Fibroblast of mammary gland (primary cell): ENCODE measurements at regions not wholly inside any gene's neighbourhood (a gene's known extent, or its start where the extent isn't known, plus 50 kb on each side); places are given as distances from the start of the nearest gene placed in this dataset.

Experiments
- DNase-seq: peaks from one replicate; pipeline ENCODE4 v3.0.0-alpha.2; 2010; ENCODE audit warnings: low read depth
- H3K4me3 ChIP-seq: 2 replicates; pipeline ENCODE4 v1.5.1; 2011; ENCODE audit warnings: low read depth, mild to moderate bottlenecking, low read length, moderate library complexity; ENCODE audit not compliant: control insufficient read depth
- TF ChIP-seq, protein P1 (sequence below): conservative IDR thresholded peaks from 2 replicates; pipeline ENCODE4 v1.5.1; 2011; ENCODE audit warnings: low read depth, low read length, inconsistent platforms; ENCODE audit not compliant: control insufficient read depth, insufficient read depth

DNA sequence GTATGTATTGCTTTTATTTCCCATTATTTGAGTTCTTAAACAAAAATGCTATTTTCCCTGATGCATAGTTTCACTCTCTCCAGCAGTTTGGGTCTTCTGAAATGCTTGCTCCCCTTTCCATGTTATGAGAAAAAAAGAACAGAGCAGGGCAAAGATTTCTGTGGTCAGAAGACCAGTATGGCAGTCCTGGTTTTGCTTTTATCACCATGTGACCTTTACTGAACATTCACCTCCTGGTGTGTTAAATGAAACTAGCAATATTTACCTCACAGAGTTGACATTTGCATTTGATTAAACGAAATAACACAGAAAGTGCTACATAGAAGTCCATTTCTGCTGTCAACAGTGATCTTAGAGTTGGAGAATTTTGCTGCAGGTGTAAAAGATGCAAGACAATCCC, 141.0 kb upstream of the G2E3 start:
- DNase-seq = no peak
- TF ChIP-seq, protein P1, sequence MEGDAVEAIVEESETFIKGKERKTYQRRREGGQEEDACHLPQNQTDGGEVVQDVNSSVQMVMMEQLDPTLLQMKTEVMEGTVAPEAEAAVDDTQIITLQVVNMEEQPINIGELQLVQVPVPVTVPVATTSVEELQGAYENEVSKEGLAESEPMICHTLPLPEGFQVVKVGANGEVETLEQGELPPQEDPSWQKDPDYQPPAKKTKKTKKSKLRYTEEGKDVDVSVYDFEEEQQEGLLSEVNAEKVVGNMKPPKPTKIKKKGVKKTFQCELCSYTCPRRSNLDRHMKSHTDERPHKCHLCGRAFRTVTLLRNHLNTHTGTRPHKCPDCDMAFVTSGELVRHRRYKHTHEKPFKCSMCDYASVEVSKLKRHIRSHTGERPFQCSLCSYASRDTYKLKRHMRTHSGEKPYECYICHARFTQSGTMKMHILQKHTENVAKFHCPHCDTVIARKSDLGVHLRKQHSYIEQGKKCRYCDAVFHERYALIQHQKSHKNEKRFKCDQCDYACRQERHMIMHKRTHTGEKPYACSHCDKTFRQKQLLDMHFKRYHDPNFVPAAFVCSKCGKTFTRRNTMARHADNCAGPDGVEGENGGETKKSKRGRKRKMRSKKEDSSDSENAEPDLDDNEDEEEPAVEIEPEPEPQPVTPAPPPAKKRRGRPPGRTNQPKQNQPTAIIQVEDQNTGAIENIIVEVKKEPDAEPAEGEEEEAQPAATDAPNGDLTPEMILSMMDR = no peak
- no peak overlapping the region for H3K4me3 ChIP-seq

DNA sequence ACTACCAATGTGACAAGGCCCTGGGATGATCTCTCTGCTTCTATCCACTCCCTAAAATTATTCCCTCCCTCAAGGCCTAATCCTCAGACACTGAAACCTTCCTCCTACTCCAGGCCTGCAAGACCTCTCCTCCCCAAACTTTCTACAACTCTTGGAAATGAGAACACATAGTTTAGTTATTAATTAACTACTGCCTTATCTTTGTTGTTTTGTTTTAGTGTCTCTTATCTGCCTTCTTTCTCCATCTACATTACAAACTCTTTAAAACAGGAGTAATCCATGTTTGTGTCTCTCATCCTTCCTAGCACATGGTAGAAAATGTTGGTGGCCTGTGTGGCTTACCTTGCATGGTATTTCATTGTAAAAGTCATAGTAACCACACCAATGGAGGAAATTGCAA, 139.9 kb upstream of the G2E3 start:
- no peak overlapping the region for H3K4me3 ChIP-seq
- TF ChIP-seq, protein P1 = no peak
- no peak for DNase-seq

DNA sequence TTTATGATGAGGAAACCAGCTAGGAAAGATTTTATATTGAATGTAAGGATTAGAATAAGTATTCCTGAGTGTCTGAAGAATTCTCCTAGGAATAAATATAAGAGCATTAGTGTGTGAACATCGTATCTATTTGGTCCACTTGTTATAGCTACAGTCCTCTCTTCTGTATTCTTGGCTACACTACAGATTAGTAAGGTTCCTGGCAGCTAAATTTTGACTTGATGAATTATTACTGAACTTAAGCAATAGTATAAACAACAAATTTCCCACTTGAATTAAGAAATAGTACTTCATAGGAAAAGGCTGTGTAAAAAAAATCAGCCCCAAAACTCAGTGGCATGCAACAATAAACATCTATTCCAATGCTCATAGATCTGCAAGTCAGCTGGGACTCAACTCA, 138.4 kb upstream of the G2E3 start:
- peak; percentile 18 for DNase-seq
- TF ChIP-seq, protein P1 = no peak
- H3K4me3 ChIP-seq = no peak overlapping the region

DNA sequence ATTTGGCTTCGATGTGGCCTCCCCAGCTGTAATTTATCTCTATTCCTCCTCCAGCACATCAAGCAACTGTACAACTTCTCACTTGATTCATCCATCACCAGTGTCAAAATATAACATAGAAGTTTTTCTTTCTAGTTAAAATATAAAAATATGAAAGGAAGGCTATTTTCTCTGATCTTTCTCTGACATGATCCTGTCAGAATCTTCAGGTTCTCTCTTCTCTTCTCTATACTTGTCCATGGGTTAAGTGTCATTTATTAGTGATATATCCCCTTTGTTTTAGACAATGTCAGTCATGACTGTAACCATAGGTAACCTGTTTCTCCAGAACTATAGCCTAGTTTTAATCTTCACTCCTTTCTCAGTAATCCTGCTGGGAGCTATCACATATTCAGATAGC, 132.5 kb upstream of the G2E3 start:
- TF ChIP-seq, protein P1 = no peak
- no peak for DNase-seq
- H3K4me3 ChIP-seq = no peak overlapping the region

DNA sequence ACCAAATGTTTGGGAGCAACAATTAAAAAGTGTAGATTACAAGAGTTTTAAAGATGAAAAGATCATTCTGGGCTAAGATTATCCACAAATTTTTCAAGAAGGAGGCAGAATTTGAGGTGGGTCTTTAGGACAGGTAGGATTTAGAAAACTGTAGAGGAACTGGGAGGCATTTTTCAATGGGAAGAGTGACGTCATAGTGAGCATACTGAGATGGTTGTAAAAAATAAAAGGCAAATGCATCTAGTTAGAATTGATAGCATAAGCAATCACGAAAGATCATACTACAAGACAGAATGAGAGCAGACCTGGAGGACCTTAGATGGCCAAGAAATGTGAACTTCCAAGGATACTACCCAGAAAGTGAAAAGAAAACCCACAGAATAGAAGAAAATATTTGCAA, 131.6 kb upstream of the G2E3 start:
- TF ChIP-seq, protein P1 = no peak
- no peak for DNase-seq
- no peak overlapping the region for H3K4me3 ChIP-seq

DNA sequence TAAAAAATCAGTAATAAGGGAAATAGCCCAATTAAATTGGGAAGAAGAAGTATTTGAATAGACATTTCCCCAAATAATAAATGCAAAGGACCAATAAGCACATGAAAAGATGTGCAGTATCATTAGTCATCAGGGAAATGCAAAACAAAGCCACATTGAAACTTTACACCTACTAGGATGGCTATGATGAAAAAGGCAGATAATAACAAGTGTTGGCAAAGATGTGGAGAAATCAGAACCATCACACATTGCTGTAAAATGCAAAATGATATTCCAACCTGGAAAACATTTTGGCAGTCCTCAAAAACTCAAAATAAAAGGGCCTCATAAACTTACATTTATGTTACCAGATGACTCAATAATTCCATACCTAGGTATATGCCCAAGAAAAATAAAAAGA, 131.1 kb upstream of the G2E3 start:
- no peak overlapping the region for H3K4me3 ChIP-seq

More for the DNA sequence above, 131.1 kb upstream of the G2E3 start:
- TF ChIP-seq, protein P1 = no peak
- DNase-seq = no peak
